Panc1 (cell line): ENCODE measurements at regions not wholly inside any gene's neighbourhood (a gene's known extent, or its start where the extent isn't known, plus 50 kb on each side); places are given as distances from the start of the nearest gene placed in this dataset.

Experiments
- ATAC-seq: fragments of 200-7000 bp; cut with Tn5 transposase; 2 replicates; pipeline ENCODE4 v1.9.1; 2020; ENCODE audit warnings: mild to moderate bottlenecking, moderate library complexity
- BruUV-seq: library from RNA; stranded (reverse); fragments of 400-500 nt; replicated peaks from 2 replicates; lab custom pipeline; 2021; lab: Mats Ljungman, UMichigan
- CTCF ChIA-PET: fragments of 300-600 bp; sonication (Branson Sonifier 250); formaldehyde crosslinking; loops from one replicate; lab custom pipeline; 2022; ENCODE audit warnings: antibody characterized with exemption; lab: Charles Lee
- POLR2A ChIA-PET: fragments of 300-600 bp; sonication (Branson Sonifier 250); formaldehyde crosslinking; loops from one replicate; lab custom pipeline; 2022; ENCODE audit warnings: antibody characterized with exemption; lab: Charles Lee
- DNase-seq: peaks from one replicate; pipeline ENCODE4 v3.0.0-alpha.2; 2010; ENCODE audit warnings: low read depth, low spot score
- H3K27ac ChIP-seq: 2 replicates; pipeline ENCODE4 v1.5.1; 2011; ENCODE audit warnings: mild to moderate bottlenecking, low read length, inconsistent platforms
- H3K27me3 ChIP-seq: fragments of 200-500 bp; sonication (Bioruptor generic); 2 replicates; pipeline ENCODE4 v1.6.0; 2014; ENCODE audit warnings: low read length, inconsistent platforms; ENCODE audit not compliant: control insufficient read depth, insufficient read depth
- H3K36me3 ChIP-seq: fragments of 200-500 bp; sonication (Bioruptor generic); 2 replicates; pipeline ENCODE4 v1.5.1; 2014; ENCODE audit warnings: inconsistent platforms, mild to moderate bottlenecking, low read length, moderate library complexity; ENCODE audit not compliant: control insufficient read depth, insufficient read depth
- H3K4me1 ChIP-seq: 2 replicates; pipeline ENCODE4 v1.5.1; 2011; ENCODE audit warnings: inconsistent platforms, mild to moderate bottlenecking, low read length, moderate library complexity; ENCODE audit not compliant: control insufficient read depth, insufficient read depth
- H3K4me3 ChIP-seq, 2 experiments: 2 replicates each; pipeline ENCODE4 v1.5.1; 2011 to 2012; ENCODE audit warnings: low read depth in 2 of 2, low read length in 2 of 2, mild to moderate bottlenecking in 2 of 2, inconsistent platforms in 1 of 2, moderate library complexity in 1 of 2
- H3K9me3 ChIP-seq: fragments of 200-500 bp; sonication (Bioruptor generic); 2 replicates; pipeline ENCODE4 v1.5.1; 2014; ENCODE audit warnings: low read depth, mild to moderate bottlenecking, inconsistent platforms, low read length, moderate library complexity; ENCODE audit not compliant: control insufficient read depth, insufficient read depth
- CTCF ChIP-seq: fragments of 450-650 bp; IDR thresholded peaks from 2 replicates; pipeline ENCODE4 v1.5.1; 2017; ENCODE audit warnings: mild to moderate bottlenecking
- POLR2AphosphoS5 ChIP-seq: IDR thresholded peaks from 2 replicates; pipeline ENCODE4 v1.6.1; 2012; ENCODE audit warnings: mild to moderate bottlenecking, low read depth, low read length, moderate library complexity
- REST ChIP-seq, 2 experiments: IDR thresholded peaks; 2 replicates each; pipeline ENCODE4 v1.6.1; 2011 to 2012; ENCODE audit warnings: low read depth in 2 of 2, control low read depth in 1 of 2, low read length in 1 of 2, mild to moderate bottlenecking in 1 of 2, moderate library complexity in 1 of 2; ENCODE audit not compliant: insufficient read depth in 1 of 2
- SIN3A ChIP-seq: IDR thresholded peaks from 2 replicates; pipeline ENCODE4 v1.6.1; 2012; ENCODE audit warnings: low read depth, mild to moderate bottlenecking, low read length, moderate library complexity, borderline replicate concordance; ENCODE audit not compliant: insufficient read depth
- TCF7L2 ChIP-seq: IDR thresholded peaks from 2 replicates; pipeline ENCODE4 v1.6.1; 2011; ENCODE audit warnings: mild to moderate bottlenecking, low read depth, low read length, inconsistent platforms
- in situ Hi-C: cut with HindIII; loops from 2 replicates; pipeline ENCODE4 v1.10.0; 2016; ENCODE audit warnings: low sequenced_read_pairs, low pct_unique_long_range_greater_than_20kb
- intact Hi-C: fragments of 100-400 bp; cut with micrococcal nuclease; formaldehyde crosslinking; loops from one replicate; pipeline ENCODE4 v1.10.0; 2022; ENCODE audit not compliant: unreplicated experiment

GRCh38 chr14:26143057-26143456 is 454.8 kb downstream of the NOVA1 start:
- ChIA-PET CTCF (no interaction called here), POLR2A (no interaction called here)
- H3K9me3 ChIP-seq, result no peaks in the 10 kb centered on the region
- ATAC-seq, result no peak
- BruUV-seq, result no TSS peak
- DNase-seq, result no peak
- intact Hi-C loops, result no loop called here
- no peak overlapping the region for H3K27ac ChIP-seq
- no peaks in the 10 kb centered on the region for H3K27me3 ChIP-seq
- H3K36me3 ChIP-seq, result no peaks in the 10 kb centered on the region
- in situ Hi-C loops, result no loop called here
- TF ChIP-seq TCF7L2, result no peak
- H3K4me3 ChIP-seq, result no peak overlapping the region
- no peaks in the 10 kb centered on the region for H3K4me1 ChIP-seq

GRCh38 chr14:26138764-26139445 is 458.9 kb downstream of the NOVA1 start:
- POLR2A ChIA-PET, result no interaction called here
- Histone ChIP-seq H3K9me3 (no peaks in the 10 kb centered on the region), H3K4me3 (no peak overlapping the region), H3K36me3 (no peaks in the 10 kb centered on the region), H3K4me1 (no peaks in the 10 kb centered on the region), H3K27me3 (no peaks in the 10 kb centered on the region), H3K27ac (no peak overlapping the region)
- CTCF ChIA-PET, result no interaction called here
- in situ Hi-C loops, result no loop called here
- intact Hi-C loops, result no loop called here
- TF ChIP-seq REST (IDR thresholded peaks at IDR 0.05; ENCODE audit: insufficient read depth in 1 of 2, low read depth in 2 of 2, low read length in 1 of 2), result no peak
- TF ChIP-seq SIN3A, result no peak
- no peak for TF ChIP-seq CTCF
- no peak for TF ChIP-seq POLR2AphosphoS5
- TF ChIP-seq TCF7L2, result no peak
- BruUV-seq, result no TSS peak
- no peak for ATAC-seq
- no peak for DNase-seq

GRCh38 chr14:26137161-26137560 is 460.7 kb downstream of the NOVA1 start:
- Histone ChIP-seq H3K9me3 (no peaks in the 10 kb centered on the region), H3K36me3 (no peaks in the 10 kb centered on the region), H3K27me3 (no peaks in the 10 kb centered on the region), H3K27ac (no peak overlapping the region), H3K4me1 (no peaks in the 10 kb centered on the region), H3K4me3 (no peak overlapping the region)
- ATAC-seq (no peak), DNase-seq (no peak)
- TF ChIP-seq CTCF (peak; percentile 13; the same call in 1 of the 2 replicates), TCF7L2 (no peak)
- in situ Hi-C loops (no loop called here), intact Hi-C loops (no loop called here)
- no TSS peak for BruUV-seq
- ChIA-PET CTCF (no interaction called here), POLR2A (no interaction called here)
